OCI-LY1 (cell line): ENCODE measurements at regions not wholly inside any gene's neighbourhood (a gene's known extent, or its start where the extent isn't known, plus 50 kb on each side); places are given as distances from the start of the nearest gene placed in this dataset.

Source experiments
- CTCF ChIP-seq: fragments of 200-600 bp; sonication (generic), shearing (Covaris generic); IDR thresholded peaks from 2 replicates; pipeline ENCODE4 v1.5.1; 2017; ENCODE audit warnings: mild to moderate bottlenecking, antibody characterized with exemption, low read length, moderate library complexity, mixed read lengths
- EZH2 ChIP-seq: fragments of 200-600 bp; sonication (generic), shearing (Covaris generic); IDR thresholded peaks from 2 replicates; pipeline ENCODE4 v1.8.0; 2017; ENCODE audit warnings: borderline replicate concordance, mixed run types, mild to moderate bottlenecking, antibody characterized with exemption, low read length, moderate library complexity, mixed read lengths

- TF ChIP-seq CTCF = no peak
- no peak for TF ChIP-seq EZH2
These were observed 622.2 kb downstream of the DOK5 start for GRCh38 chr20:55097621-55098020.
